Ammon's horn (tissue), 1 donor: ENCODE measurements at regions not wholly inside any gene's neighbourhood (a gene's known extent, or its start where the extent isn't known, plus 50 kb on each side); places are given as distances from the start of the nearest gene placed in this dataset.

Source experiments
- DNase-seq: peaks from one replicate; pipeline ENCODE4 v3.0.0-alpha.2; 2016; ENCODE audit warnings: low spot score

- DNase-seq: no peak
These were observed 203.5 kb upstream of the TBC1D5 start for GRCh38 chr3:17945799-17946399.

- no peak for DNase-seq
These were observed 202.8 kb upstream of the TBC1D5 start for GRCh38 chr3:17945018-17945798.

- DNase-seq: no peak
These were observed 200.4 kb upstream of the TBC1D5 start for GRCh38 chr3:17942856-17943255.

DNA sequence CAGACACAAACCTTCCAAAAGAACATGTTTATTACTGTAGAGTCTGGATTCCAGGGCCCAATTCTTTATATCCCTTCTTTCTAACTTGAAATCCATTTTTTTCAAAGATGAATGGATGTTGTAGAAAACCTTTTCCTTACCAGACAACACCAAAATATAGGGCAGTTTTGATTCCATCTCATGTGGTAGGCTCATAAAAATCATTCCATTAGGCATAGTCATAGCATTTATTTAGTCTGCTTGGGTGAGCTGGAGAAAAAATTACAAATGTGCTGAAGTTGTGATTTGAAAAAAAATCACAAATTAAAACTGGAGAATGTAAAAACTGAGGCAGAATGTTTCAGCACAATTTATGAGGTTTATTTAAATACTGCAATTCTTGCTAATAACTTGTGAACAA is 199.3 kb upstream of the TBC1D5 start:
- DNase-seq: no peak

- no peak for DNase-seq
These were observed 198.7 kb upstream of the TBC1D5 start for GRCh38 chr3:17941152-17941551.

GRCh38 chr3:17939157-17939556 is 196.7 kb upstream of the TBC1D5 start:
- no peak for DNase-seq

- DNase-seq: no peak
These were observed 195.9 kb upstream of the TBC1D5 start for GRCh38 chr3:17938313-17938712.

DNA sequence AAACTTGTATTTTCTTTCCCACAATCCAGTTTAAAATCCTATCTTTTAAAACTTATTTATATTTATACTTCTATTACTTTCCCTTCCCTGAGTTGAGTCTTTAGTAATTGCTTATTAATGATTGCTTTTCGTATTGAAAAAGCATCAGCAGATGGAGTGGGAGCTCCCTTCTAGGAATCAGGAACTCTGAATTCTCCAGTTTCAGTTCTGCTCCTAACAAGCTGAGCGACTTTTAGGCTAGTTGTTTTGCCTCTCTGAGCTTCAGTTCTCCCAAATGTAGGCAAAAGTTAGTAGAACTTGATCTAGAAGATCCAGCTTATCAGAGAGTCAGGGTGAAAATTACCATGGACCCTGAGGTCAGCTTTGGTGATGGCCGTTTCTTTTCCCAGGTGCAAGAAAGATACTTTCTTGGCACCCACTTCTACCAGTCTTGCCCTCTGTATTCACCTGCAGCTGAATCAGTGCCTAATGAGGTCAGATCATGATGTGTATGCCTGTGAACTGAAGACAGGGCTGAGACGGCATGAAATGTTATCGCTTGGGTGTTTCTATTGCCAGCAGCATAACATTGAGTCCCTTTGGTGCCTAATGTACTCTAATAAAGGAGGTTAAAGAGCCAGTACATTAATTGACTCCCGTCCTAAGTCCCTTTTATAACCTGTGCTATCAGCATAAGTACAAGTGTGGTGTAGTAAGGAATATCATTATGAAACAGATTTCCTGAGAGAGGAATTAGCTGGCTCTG is 194.5 kb upstream of the TBC1D5 start:
- DNase-seq: no peak

DNA sequence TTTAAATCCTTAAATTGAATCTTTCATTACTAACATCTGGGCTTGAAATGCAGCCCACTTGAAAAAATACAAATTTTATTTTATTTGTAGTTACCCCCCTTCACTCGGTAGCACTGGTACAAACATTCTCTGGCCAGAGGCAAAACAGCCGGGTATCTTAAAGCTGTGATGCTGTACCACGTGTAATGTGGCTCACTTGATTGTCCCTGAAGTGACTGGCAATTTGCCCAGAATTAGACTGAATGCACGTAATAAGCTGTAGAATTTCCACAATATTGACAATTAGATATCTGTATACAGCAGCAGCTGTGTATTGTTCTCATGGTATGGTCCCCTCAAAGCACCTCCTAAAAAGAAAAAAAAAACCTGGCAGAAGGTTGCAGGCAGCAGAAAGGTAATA is 192.8 kb upstream of the TBC1D5 start:
- no peak for DNase-seq

- DNase-seq: no peak
These were observed 189.8 kb upstream of the TBC1D5 start for GRCh38 chr3:17932136-17932771.

GRCh38 chr3:17931131-17931530 is 188.7 kb upstream of the TBC1D5 start:
- no peak for DNase-seq

DNA sequence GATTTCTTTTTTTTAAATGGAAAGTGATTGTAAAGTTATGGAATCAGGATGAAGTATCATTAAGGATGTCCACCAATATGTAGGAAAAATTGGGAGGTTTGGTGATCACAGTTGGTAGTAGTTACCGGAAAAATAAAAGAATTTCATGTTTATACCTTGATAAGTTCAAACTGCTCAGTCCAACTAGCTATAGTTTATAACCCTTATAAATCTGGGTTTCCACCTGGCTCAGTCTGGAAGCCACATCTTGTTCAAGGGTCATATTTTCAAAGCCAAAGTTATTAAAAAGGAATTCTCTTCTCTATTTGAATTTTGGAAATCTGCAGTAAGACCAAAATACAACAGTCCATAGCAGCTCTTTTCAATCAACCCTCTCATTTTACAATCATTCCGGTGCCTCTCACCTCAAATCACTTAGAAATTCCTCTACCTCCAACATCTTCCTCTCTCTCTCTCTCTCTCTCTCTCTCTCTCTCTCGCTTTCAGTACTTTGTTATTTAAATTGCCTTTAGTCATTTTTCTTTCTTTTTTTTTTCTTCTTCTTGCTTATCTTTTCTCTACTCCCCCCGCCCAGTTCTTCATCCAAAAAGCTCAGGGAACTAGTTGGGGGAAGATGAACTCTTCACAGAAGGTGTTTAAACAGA is 186.2 kb upstream of the TBC1D5 start:
- DNase-seq: no peak

DNA sequence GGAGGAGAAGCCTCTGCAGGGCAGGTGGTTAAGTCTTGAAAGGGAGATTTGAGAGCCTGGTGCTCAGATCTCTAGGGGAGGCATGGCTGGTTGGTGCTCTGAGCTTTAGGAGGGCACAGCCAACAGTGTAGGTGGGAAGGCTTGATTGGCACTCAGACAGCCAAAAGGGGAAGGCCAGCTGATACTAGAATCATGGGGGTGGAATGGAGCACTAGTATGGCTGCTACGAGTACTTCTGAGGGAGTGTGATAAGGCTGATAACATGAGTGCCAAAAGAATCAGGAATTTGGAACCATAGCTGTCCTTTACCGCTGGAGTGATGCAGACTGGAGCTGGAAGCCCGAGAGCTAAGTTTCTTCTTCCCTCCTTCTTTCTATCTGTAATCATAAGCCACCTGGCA is 184.6 kb upstream of the TBC1D5 start:
- DNase-seq: no peak

GRCh38 chr3:17915341-17915740 is 172.9 kb upstream of the TBC1D5 start:
- no peak for DNase-seq

GRCh38 chr3:17913359-17913758 is 170.9 kb upstream of the TBC1D5 start:
- no peak for DNase-seq

GRCh38 chr3:17911986-17912760 is 169.7 kb upstream of the TBC1D5 start:
- DNase-seq: no peak

DNA sequence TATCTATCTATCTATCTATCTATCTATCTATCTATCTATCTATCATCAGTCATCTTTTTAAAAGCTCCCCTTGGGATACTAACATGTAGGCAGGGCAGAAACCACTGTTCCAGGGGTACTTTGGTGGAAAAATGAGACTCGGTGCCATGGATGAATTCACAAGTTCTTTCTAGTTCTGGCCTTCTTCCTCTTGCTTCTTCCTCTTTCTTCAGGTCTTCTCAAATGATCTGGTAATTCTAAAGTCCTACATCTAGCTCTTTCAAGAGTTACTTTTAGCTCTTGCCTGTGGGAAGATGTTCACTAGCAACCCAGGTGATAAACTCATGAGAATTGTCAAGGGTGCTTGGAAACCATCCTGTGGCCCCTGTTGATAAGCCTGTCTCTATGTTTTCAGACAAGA is 168.5 kb upstream of the TBC1D5 start:
- no peak for DNase-seq

DNA sequence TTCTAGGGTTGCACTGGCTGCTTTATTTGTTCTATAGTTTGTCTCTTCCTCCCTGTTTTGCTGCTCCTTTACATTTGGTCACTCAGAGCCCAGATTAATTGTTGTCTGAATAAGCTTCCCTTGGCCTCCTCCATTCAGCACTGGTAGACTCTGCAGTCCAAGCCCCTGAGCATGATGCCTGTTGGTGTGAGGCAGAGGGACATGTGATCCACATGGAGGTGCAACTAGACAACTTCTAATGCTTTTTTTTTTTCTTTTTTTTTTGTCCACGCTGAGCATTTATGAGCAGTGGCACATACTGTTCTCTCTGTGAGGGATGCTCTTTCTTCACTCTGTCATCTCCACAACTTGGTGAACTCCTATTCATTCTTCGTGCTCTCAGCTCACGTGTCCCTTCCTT is 167.3 kb upstream of the TBC1D5 start:
- DNase-seq: no peak

DNA sequence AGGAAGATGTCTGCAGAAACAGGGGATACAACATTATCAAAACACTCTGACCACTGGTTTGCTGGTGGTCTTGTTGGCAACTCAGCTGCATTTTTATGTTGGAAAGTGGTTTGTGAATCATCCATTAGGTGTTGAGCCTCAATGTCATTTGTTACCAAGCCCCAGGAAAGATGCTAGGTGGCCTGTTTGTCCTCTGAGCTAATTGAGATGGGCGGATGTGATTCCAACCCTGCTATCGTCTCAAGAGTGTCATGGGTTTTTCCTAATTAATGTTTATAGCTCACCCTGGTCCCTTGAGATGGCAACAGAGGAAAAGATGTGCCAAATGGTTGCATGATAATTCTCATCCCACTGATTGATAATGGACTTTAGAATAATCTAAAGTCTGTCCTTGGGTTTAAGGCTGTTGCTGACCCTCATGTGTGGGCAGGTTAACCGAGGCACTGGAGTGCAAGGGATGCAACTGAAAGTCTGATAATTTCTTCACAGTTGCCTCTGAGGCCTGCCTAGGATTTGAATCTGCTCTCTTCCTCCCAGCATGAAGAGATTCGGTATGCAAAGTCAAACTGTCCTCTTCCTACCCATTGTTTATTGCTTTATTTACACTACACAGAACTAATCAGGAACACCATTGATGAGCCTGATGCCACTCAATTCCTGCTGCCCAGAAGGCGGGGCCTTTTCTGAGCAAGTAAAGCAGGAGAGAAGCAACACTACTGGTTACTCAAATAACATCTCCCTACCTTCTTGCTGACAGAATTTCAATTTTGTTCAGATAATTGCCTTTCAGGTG is 166.2 kb upstream of the TBC1D5 start:
- DNase-seq: no peak

GRCh38 chr3:17905996-17906395 is 163.6 kb upstream of the TBC1D5 start:
- no peak for DNase-seq

DNA sequence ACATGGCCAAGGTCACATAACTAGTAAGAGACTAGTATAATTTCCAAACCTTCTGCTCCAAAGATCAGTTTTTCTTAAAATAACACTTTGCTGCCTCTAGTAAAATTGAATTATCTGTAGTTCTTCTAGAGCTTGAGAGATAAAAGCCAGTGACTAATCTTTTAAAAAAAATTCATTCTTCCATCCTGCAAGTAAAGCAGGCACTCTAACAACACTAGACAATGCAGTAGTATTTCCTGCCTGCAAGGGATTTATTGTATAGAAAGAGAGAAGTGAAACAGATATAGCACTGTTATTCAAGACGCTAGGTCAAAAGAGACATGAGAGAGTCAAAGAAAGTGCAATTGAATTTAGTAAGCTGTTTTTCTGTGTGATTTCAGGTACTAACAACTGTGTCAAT is 159.5 kb upstream of the TBC1D5 start:
- DNase-seq: no peak
